ENCODE measurements at regions not wholly inside any gene's neighbourhood (a gene's known extent, or its start where the extent isn't known, plus 50 kb on each side); places are given as distances from the start of the nearest gene placed in this dataset.

- no peak for DNase-seq
Measured at GRCh38 chr9:38312406-38312805, 80.1 kb upstream of the ALDH1B1 start.

- DNase-seq = no peak
Measured at GRCh38 chr9:38311382-38312270, 80.9 kb upstream of the ALDH1B1 start.

- DNase-seq = no peak
Measured at GRCh38 chr9:38309324-38310195, 82.9 kb upstream of the ALDH1B1 start.

- DNase-seq = no peak
Measured at GRCh38 chr9:38308136-38308535, 84.4 kb upstream of the ALDH1B1 start.

- no peak for DNase-seq
Measured at GRCh38 chr9:38306899-38307298, 85.6 kb upstream of the ALDH1B1 start.

GRCh38 chr9:38305582-38305981 lies 86.9 kb upstream of the ALDH1B1 start:
- DNase-seq = no peak

- no peak for DNase-seq
Measured at GRCh38 chr9:38301376-38302106, 91.0 kb upstream of the ALDH1B1 start.

- DNase-seq = no peak
Measured at GRCh38 chr9:38299856-38300255, 92.6 kb upstream of the ALDH1B1 start.

GRCh38 chr9:38298904-38299303 lies 93.6 kb upstream of the ALDH1B1 start:
- DNase-seq = no peak

GRCh38 chr9:38298503-38298902 lies 94.0 kb upstream of the ALDH1B1 start:
- DNase-seq = no peak

GRCh38 chr9:38296807-38297206 lies 95.7 kb upstream of the ALDH1B1 start:
- no peak for DNase-seq

GRCh38 chr9:38295764-38296163 lies 96.7 kb upstream of the ALDH1B1 start:
- DNase-seq = no peak

GRCh38 chr9:38294220-38294960 lies 98.1 kb upstream of the ALDH1B1 start:
- DNase-seq = no peak

- DNase-seq = no peak
Measured at GRCh38 chr9:38293022-38293421, 99.5 kb upstream of the ALDH1B1 start.

- DNase-seq = no peak
Measured at GRCh38 chr9:38292480-38292879, 100.0 kb upstream of the ALDH1B1 start.

GRCh38 chr9:38289866-38290245 lies 102.6 kb upstream of the ALDH1B1 start:
- DNase-seq = no peak

- DNase-seq = no peak
Measured at GRCh38 chr9:38289236-38289865, 103.2 kb upstream of the ALDH1B1 start.

- DNase-seq = no peak
Measured at GRCh38 chr9:38288502-38288901, 104.0 kb upstream of the ALDH1B1 start.

GRCh38 chr9:38287420-38287985 lies 105.0 kb upstream of the ALDH1B1 start:
- no peak for DNase-seq

GRCh38 chr9:38286766-38287165 lies 105.7 kb upstream of the ALDH1B1 start:
- no peak for DNase-seq

- no peak for DNase-seq
Measured at GRCh38 chr9:38286357-38286756, 106.1 kb upstream of the ALDH1B1 start.

GRCh38 chr9:38285236-38285635 lies 107.3 kb upstream of the ALDH1B1 start:
- no peak for DNase-seq

All from CD4-positive, alpha-beta T cell treated with Interleukin-6 for 4 hours (primary cell).